ENCODE measurements at regions not wholly inside any gene's neighbourhood (a gene's known extent, or its start where the extent isn't known, plus 50 kb on each side); places are given as distances from the start of the nearest gene placed in this dataset.

- DNase-seq (ENCODE audit: low read depth, low spot score), result no peak
- no peak overlapping the region for H3K4me3 ChIP-seq (ENCODE audit: low read depth, low read length)
- in situ Hi-C loops (cut with HindIII; ENCODE audit: low sequenced_read_pairs), result no loop called here
- TF ChIP-seq CTCF (IDR thresholded peaks at IDR 0.05; ENCODE audit: low read depth, low read length), result no peak
Observed at GRCh38 chr7:33814936-33815335, 90.4 kb upstream of the BMPER start.

DNA sequence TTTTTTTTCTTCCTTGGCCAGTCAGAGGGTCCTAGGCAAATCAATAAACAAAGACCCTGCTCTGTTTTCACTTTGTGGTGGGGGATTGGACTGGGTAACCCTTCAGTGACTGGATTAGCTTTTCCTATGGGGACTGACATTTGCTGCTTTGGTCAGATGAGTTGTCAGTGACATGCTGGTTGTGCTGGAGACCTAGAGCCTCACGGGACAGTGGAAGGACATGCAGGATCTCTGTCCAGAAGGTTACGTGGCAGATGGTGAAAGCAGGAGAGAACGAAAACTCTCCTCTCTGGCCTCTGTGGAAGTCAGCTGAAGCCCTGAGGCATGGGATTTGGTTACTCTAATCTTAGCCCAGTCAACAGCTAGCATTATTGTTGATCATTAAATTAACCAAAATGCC lies 90.0 kb upstream of the BMPER start:
- TF ChIP-seq CTCF (IDR thresholded peaks at IDR 0.05; ENCODE audit: low read depth, low read length), result no peak
- in situ Hi-C loops (cut with HindIII; ENCODE audit: low sequenced_read_pairs), result no loop called here
- H3K4me3 ChIP-seq (ENCODE audit: low read depth, low read length), result no peak overlapping the region
- DNase-seq (ENCODE audit: low read depth, low spot score), result no peak

DNA sequence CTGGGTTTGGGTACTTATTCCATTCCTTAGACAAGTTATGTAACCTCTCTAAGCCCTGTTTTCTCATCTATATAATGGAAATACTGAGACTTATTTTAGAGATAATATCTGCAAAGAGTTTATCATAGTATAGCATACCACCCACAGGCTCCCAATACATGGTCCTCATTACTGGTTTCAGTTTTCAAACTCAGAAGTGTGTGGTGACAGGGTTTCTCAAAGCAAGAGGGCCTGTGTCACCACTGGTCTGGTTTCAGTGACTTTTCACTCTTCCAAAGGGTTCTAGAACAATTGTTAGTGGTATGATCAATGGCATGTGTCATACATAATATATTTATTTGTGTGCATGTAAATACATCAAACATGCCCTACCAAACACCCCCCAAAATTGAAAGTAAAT lies 89.2 kb upstream of the BMPER start:
- TF ChIP-seq CTCF (IDR thresholded peaks at IDR 0.05; ENCODE audit: low read depth, low read length), result no peak
- no peak overlapping the region for H3K4me3 ChIP-seq (ENCODE audit: low read depth, low read length)
- in situ Hi-C loops (cut with HindIII; ENCODE audit: low sequenced_read_pairs), result no loop called here
- DNase-seq (ENCODE audit: low read depth, low spot score), result no peak

GRCh38 chr7:33819658-33820057 lies 85.7 kb upstream of the BMPER start:
- TF ChIP-seq CTCF (IDR thresholded peaks at IDR 0.05; ENCODE audit: low read depth, low read length), result no peak
- in situ Hi-C loops (cut with HindIII; ENCODE audit: low sequenced_read_pairs), result no loop called here
- no peak overlapping the region for H3K4me3 ChIP-seq (ENCODE audit: low read depth, low read length)
- no peak for DNase-seq (ENCODE audit: low read depth, low spot score)

DNA sequence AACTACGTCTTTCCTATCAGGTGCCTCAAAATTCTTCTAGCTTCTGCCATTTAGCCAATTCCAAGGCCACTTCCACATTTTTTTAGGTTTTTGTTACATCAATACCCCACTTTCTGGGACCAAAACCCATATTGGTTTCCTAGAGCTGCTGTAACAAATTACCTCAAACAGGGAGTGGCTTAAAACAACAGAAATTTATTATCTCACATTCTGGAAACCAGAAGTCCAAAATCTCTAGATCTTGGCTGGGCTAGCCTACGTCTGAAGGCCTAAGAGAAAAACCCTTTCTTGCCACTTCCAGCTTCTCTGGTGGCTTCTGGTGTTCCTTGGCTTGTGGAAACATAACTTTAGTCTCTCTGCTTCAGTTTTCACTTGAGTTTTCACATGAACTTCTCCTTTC lies 85.1 kb upstream of the BMPER start:
- TF ChIP-seq CTCF (IDR thresholded peaks at IDR 0.05; ENCODE audit: low read depth, low read length), result no peak
- no peak for DNase-seq (ENCODE audit: low read depth, low spot score)
- no peak overlapping the region for H3K4me3 ChIP-seq (ENCODE audit: low read depth, low read length)
- in situ Hi-C loops (cut with HindIII; ENCODE audit: low sequenced_read_pairs), result no loop called here

DNA sequence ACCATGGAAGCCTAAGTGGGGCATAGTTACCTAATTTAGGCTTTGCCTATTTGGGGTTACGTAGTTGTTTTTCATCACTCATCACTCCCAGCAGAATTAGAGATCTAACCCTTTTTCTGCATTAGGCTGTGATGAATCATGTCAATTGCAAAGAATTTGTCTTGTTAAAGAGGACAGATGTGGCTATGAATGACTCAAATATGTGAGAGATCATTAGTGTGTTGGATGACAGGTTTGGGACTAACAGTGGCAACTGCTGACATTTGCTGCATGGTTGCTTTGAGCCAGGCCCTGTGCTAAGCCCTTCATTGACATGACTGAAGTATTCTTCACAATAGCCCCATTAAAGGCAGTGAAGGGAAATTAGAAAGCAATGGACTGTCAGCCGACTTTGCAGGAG lies 83.4 kb upstream of the BMPER start:
- DNase-seq (ENCODE audit: low read depth, low spot score), result no peak
- in situ Hi-C loops (cut with HindIII; ENCODE audit: low sequenced_read_pairs), result no loop called here
- TF ChIP-seq CTCF (IDR thresholded peaks at IDR 0.05; ENCODE audit: low read depth, low read length), result no peak
- no peak overlapping the region for H3K4me3 ChIP-seq (ENCODE audit: low read depth, low read length)

- TF ChIP-seq CTCF (IDR thresholded peaks at IDR 0.05; ENCODE audit: low read depth, low read length), result no peak
- no peak overlapping the region for H3K4me3 ChIP-seq (ENCODE audit: low read depth, low read length)
- DNase-seq (ENCODE audit: low read depth, low spot score), result no peak
- in situ Hi-C loops (cut with HindIII; ENCODE audit: low sequenced_read_pairs), result no loop called here
Observed at GRCh38 chr7:33823913-33824312, 81.4 kb upstream of the BMPER start.

All from astrocyte of the spinal cord (primary cell).